Nephron progenitor cell (in vitro differentiated cells): ENCODE measurements at regions not wholly inside any gene's neighbourhood (a gene's known extent, or its start where the extent isn't known, plus 50 kb on each side); places are given as distances from the start of the nearest gene placed in this dataset.
A peak's percentile ranks its signal among the peaks of the same experiment; 100 is the strongest.

ENCODE experiments used
- DNase-seq: peaks from one replicate; pipeline ENCODE4 v3.0.0; 2021
- H3K27ac Mint-ChIP-seq: 2 replicates; pipeline ENCODE4 v1.8.0; 2021; ENCODE audit warnings: mild to moderate bottlenecking, moderate library complexity, mixed read lengths
- H3K27me3 Mint-ChIP-seq: 2 replicates; pipeline ENCODE4 v1.8.0; 2021; ENCODE audit warnings: mild to moderate bottlenecking, low read depth, mixed read lengths; ENCODE audit not compliant: poor library complexity
- H3K36me3 Mint-ChIP-seq: 2 replicates; pipeline ENCODE4 v1.8.0; 2021; ENCODE audit warnings: low read depth, mixed read lengths
- H3K4me1 Mint-ChIP-seq: 2 replicates; pipeline ENCODE4 v1.8.0; 2021; ENCODE audit warnings: mixed read lengths
- H3K4me3 Mint-ChIP-seq: 2 replicates; pipeline ENCODE4 v1.8.0; 2021; ENCODE audit warnings: mild to moderate bottlenecking, moderate library complexity, mixed read lengths
- H3K9me3 Mint-ChIP-seq: 2 replicates; pipeline ENCODE4 v1.8.0; 2021; ENCODE audit warnings: mild to moderate bottlenecking, moderate library complexity, mixed read lengths
- CTCF ChIP-seq: fragments of 200-600 bp; sonication (generic); IDR thresholded peaks from 2 replicates; pipeline ENCODE4 v1.5.0; 2021; ENCODE audit warnings: antibody characterized with exemption

- no peak for TF ChIP-seq CTCF
- Mint-ChIP-seq H3K9me3 (no peaks in the 10 kb centered on the region), H3K36me3 (no peaks in the 10 kb centered on the region), H3K27me3 (no peaks in the 10 kb centered on the region), H3K4me1 (no peaks in the 10 kb centered on the region), H3K27ac (no peak overlapping the region), H3K4me3 (no peak overlapping the region)
- DNase-seq = no peak
Observed at GRCh38 chr4:67234296-67234695, 311.0 kb downstream of the CENPC start.

GRCh38 chr4:67229148-67229547, 316.2 kb downstream of the CENPC start:
- no peak for DNase-seq
- Mint-ChIP-seq H3K9me3 (no peaks in the 10 kb centered on the region), H3K36me3 (no peaks in the 10 kb centered on the region), H3K4me1 (no peaks in the 10 kb centered on the region), H3K4me3 (no peak overlapping the region), H3K27ac (no peak overlapping the region), H3K27me3 (no peaks in the 10 kb centered on the region)
- no peak for TF ChIP-seq CTCF

DNA sequence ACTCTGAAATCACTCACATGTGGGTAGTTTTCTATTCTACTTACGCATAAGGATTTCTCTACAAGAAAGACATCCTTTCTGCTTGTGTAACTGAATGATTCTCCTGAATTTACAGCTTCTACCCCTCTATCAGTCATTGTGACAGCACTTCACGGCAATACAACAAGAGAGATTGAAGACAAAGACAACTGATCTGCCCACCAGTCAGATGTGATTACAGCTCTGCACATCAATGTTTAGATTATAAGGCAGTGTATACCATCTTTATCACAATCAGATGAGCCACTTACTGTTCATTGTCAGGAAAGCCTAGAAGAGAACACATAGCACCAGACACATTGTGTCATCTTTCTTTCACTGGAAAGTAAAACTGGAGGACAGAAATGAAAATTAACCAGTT, 324.4 kb downstream of the CENPC start:
- no peak for DNase-seq
- Mint-ChIP-seq H3K9me3 (no peaks in the 10 kb centered on the region), H3K36me3 (no peaks in the 10 kb centered on the region), H3K4me1 (no peaks in the 10 kb centered on the region), H3K4me3 (no peak overlapping the region), H3K27me3 (no peaks in the 10 kb centered on the region), H3K27ac (no peak overlapping the region)
- TF ChIP-seq CTCF = no peak

GRCh38 chr4:67218883-67219282, 326.4 kb downstream of the CENPC start:
- H3K4me3 Mint-ChIP-seq = no peak overlapping the region
- H3K27ac Mint-ChIP-seq = no peak overlapping the region
- peaks cover 4% of the 10 kb centered on the region for H3K27me3 Mint-ChIP-seq
- TF ChIP-seq CTCF = no peak
- H3K4me1 Mint-ChIP-seq = no peaks in the 10 kb centered on the region
- H3K9me3 Mint-ChIP-seq = no peaks in the 10 kb centered on the region
- no peaks in the 10 kb centered on the region for H3K36me3 Mint-ChIP-seq
- no peak for DNase-seq

- no peak for DNase-seq
- peaks cover 8% of the 10 kb centered on the region for H3K9me3 Mint-ChIP-seq
- H3K4me3 Mint-ChIP-seq = no peak overlapping the region
- H3K4me1 Mint-ChIP-seq = peaks cover 15% of the 10 kb centered on the region
- H3K36me3 Mint-ChIP-seq = no peaks in the 10 kb centered on the region
- H3K27ac Mint-ChIP-seq = no peak overlapping the region
- H3K27me3 Mint-ChIP-seq = no peaks in the 10 kb centered on the region
- no peak for TF ChIP-seq CTCF
Observed at GRCh38 chr4:67207941-67208441, 337.3 kb downstream of the CENPC start.

- TF ChIP-seq CTCF = no peak
- H3K36me3 Mint-ChIP-seq = no peaks in the 10 kb centered on the region
- H3K9me3 Mint-ChIP-seq = no peaks in the 10 kb centered on the region
- H3K4me3 Mint-ChIP-seq = no peak overlapping the region
- H3K27me3 Mint-ChIP-seq = no peaks in the 10 kb centered on the region
- H3K27ac Mint-ChIP-seq = peak overlapping the region; percentile 23
- peak; percentile 8 for DNase-seq
- peaks cover 23% of the 10 kb centered on the region for H3K4me1 Mint-ChIP-seq
Observed at GRCh38 chr4:67204441-67204840, 340.9 kb downstream of the CENPC start.
